GM23248 (cell line): ENCODE measurements at regions not wholly inside any gene's neighbourhood (a gene's known extent, or its start where the extent isn't known, plus 50 kb on each side); places are given as distances from the start of the nearest gene placed in this dataset.

ENCODE experiments used
- DNase-seq: peaks from one replicate; pipeline ENCODE4 v3.0.0-alpha.2; 2015
- H2AFZ ChIP-seq: fragments of 200-600 bp; sonication (generic); 2 replicates; pipeline ENCODE4 v1.6.1; 2016; ENCODE audit warnings: antibody characterized with exemption
- H3F3A ChIP-seq: fragments of 200-600 bp; sonication (generic); 2 replicates; pipeline ENCODE4 v1.6.1; 2016; ENCODE audit warnings: mild to moderate bottlenecking, antibody characterized with exemption, mixed run types; ENCODE audit not compliant: insufficient read depth
- H3K27ac ChIP-seq: fragments of 200-600 bp; sonication (generic); 2 replicates; pipeline ENCODE4 v1.5.1; 2016; ENCODE audit warnings: mild to moderate bottlenecking
- H3K27me3 ChIP-seq: fragments of 200-600 bp; sonication (generic); replicated peaks from 2 replicates; pipeline ENCODE4 v1.6.1; 2016; ENCODE audit warnings: mild to moderate bottlenecking; ENCODE audit not compliant: insufficient read depth
- H3K36me3 ChIP-seq: fragments of 200-600 bp; sonication (generic); 2 replicates; pipeline ENCODE4 v1.6.1; 2016; ENCODE audit warnings: low read depth, mild to moderate bottlenecking
- H3K4me1 ChIP-seq: fragments of 200-600 bp; sonication (generic); 2 replicates; pipeline ENCODE4 v1.6.1; 2016; ENCODE audit warnings: mild to moderate bottlenecking; ENCODE audit not compliant: insufficient read depth
- H3K4me2 ChIP-seq: fragments of 200-600 bp; sonication (generic); one replicate; pipeline ENCODE4 v1.6.1; 2016; ENCODE audit warnings: mild to moderate bottlenecking; ENCODE audit not compliant: unreplicated experiment
- H3K4me3 ChIP-seq: fragments of 200-600 bp; sonication (generic); 2 replicates; pipeline ENCODE4 v1.5.1; 2016; ENCODE audit warnings: mild to moderate bottlenecking
- H3K79me2 ChIP-seq: fragments of 200-600 bp; sonication (generic); 2 replicates; pipeline ENCODE4 v1.6.1; 2016; ENCODE audit warnings: mild to moderate bottlenecking; ENCODE audit not compliant: insufficient read depth
- H3K9ac ChIP-seq: fragments of 200-600 bp; sonication (generic); 2 replicates; pipeline ENCODE4 v1.6.1; 2016; ENCODE audit warnings: mild to moderate bottlenecking
- H3K9me2 ChIP-seq: fragments of 200-600 bp; sonication (generic); 2 replicates; pipeline ENCODE4 v1.6.1; 2016; ENCODE audit warnings: mixed run types, mild to moderate bottlenecking, moderate library complexity; ENCODE audit not compliant: insufficient read depth
- H3K9me3 ChIP-seq: fragments of 200-600 bp; sonication (generic); one replicate; pipeline ENCODE4 v1.6.1; 2017; ENCODE audit warnings: low read depth
- H4K20me1 ChIP-seq: fragments of 200-600 bp; sonication (generic); 2 replicates; pipeline ENCODE4 v1.6.0; 2016; ENCODE audit not compliant: insufficient read depth
- EZH2 ChIP-seq: fragments of 200-600 bp; sonication (generic); IDR thresholded peaks from 2 replicates; pipeline ENCODE4 v1.6.1; 2018; ENCODE audit warnings: antibody characterized with exemption, mild to moderate bottlenecking; ENCODE audit not compliant: insufficient read depth, poor library complexity, severe bottlenecking
- EZH2phosphoT487 ChIP-seq: fragments of 200-600 bp; sonication (generic); IDR thresholded peaks from 2 replicates; pipeline ENCODE4 v1.6.1; 2018; ENCODE audit warnings: antibody characterized with exemption, moderate library complexity, mild to moderate bottlenecking, low read depth; ENCODE audit not compliant: insufficient read depth
- WGBS, 2 experiments: methylation state at CpG; one replicate each; pipeline ENCODE4 v1.1.6; 2015 to 2017; ENCODE audit warnings: low lambda C conversion rate in 2 of 2, low coverage in 1 of 2; ENCODE audit errors: missing lambda C conversion rate in 2 of 2; 5-methylcytosine and 5-hydroxymethylcytosine counted together
- in situ Hi-C: fragments of 300-500 bp; cut with MboI; formaldehyde crosslinking; loops from 2 replicates; pipeline ENCODE4 v1.15.0; 2020

DNA sequence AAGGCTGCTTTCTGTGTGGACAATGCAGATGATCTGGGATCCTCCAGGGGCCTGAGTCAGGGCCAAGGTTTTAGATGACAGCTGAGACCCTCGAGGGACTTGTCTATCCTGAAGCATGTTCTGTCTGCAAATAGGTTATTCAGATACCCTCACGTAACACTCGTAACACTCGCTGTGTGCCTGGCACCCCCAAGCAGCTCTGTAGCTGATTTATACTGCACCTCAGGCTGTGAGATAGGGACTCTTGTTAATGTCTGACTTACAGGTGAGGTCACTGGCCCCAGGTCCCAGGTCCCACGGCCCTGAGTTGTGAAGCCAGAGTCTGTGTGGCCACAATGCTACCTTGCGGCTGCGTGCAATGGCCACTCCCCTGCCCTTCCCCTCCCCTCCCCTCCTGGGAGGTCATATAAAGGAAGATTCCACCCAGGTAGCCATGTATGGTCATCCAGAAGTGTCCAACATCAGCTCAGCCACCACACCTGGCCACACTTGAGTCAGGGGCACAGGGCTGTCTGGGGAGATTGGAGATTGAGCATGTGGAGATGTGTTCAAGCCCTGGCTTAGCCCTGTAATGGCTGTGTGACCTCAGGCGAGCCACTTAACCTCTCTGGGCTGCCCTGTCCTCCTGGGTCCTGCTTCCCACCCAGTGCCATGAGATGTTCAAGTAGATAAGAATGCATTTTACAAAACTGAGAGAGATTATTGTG lies 687.7 kb downstream of the MATN1 start:
- Histone ChIP-seq H3K27me3 (0 out of 2 replicates have a peak, but pooled peaks cover 2% of the 10 kb centered on the region), H3K79me2 (no peaks in the 10 kb centered on the region), H3K4me2 (no peak overlapping the region), H3K9me2 (no peaks in the 10 kb centered on the region), H4K20me1 (no peaks in the 10 kb centered on the region), H3K4me1 (no peaks in the 10 kb centered on the region), H3K4me3 (no peak overlapping the region), H3K36me3 (no peaks in the 10 kb centered on the region), H3K27ac (no peak overlapping the region), H3F3A (no peaks in the 10 kb centered on the region), H3K9ac (no peak overlapping the region), H3K9me3 (no peaks in the 10 kb centered on the region), H2AFZ (no peak overlapping the region)
- 65 to 69% methylated on average over 8 of the region's 8 CpGs for WGBS, 2 experiments
- DNase-seq: no peak
- TF ChIP-seq EZH2phosphoT487 (no peak), EZH2 (no peak)
- in situ Hi-C loops: no loop called here

DNA sequence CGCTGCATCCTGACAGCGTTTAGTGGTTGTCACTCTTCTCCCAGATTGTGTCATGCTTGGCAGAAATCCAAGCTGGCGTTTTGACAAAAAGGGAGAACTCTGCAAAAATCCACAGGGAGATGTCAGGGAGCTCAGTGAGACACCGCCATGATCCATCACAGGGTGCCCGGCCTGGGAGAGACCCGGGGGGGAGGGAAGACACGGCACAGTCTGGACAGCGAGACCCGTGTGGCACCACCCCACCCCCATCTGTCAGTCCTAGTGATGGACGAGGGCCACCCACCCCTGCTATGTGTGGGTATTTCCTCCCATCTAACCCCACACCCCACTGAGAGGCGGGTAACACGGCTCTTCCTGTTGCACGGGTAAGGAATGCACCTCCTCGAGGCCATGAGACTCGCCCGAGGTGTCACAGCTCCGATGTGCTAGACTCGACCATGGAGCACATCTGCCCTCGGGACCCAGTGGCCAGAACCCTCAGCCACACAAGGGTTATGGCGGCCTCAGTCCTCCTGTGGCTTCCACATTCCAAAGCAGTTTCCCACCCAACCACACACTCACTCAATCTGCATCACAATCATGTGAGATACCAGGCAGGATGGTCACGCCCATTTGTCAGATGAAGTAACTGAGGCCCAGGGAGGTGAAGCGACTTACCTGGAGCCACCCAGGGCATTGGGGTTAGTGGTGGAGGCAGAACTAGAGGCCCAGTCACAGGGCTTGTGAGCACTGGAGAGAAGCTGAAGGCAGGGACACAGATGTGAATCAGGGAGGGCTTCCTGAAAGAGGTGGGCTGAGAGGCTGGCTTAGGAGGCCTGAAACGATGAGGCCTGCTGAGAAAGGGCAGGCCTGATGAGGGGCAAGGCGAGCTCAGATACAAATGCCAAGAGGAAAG lies 688.5 kb downstream of the MATN1 start:
- Histone ChIP-seq H3K27ac (no peak overlapping the region), H3K4me2 (no peak overlapping the region), H3K4me3 (no peak overlapping the region), H3F3A (no peaks in the 10 kb centered on the region), H3K36me3 (no peaks in the 10 kb centered on the region), H3K9ac (no peak overlapping the region), H4K20me1 (no peaks in the 10 kb centered on the region), H3K9me3 (no peaks in the 10 kb centered on the region), H3K9me2 (no peaks in the 10 kb centered on the region), H3K27me3 (0 out of 2 replicates have a peak, but pooled peaks cover 2% of the 10 kb centered on the region), H3K79me2 (no peaks in the 10 kb centered on the region), H3K4me1 (no peaks in the 10 kb centered on the region), H2AFZ (no peak overlapping the region)
- WGBS, 2 experiments: 32 to 36% methylated on average over 24 of the region's 24 CpGs
- DNase-seq: peak; percentile 8
- TF ChIP-seq EZH2phosphoT487: no peak
- TF ChIP-seq EZH2: no peak
- in situ Hi-C loops: no loop called here

- no peak overlapping the region for H3K4me3 ChIP-seq
- H3K4me1 ChIP-seq: no peaks in the 10 kb centered on the region
- no peaks in the 10 kb centered on the region for H4K20me1 ChIP-seq
- H3K9me3 ChIP-seq: no peaks in the 10 kb centered on the region
- no peak overlapping the region for H3K4me2 ChIP-seq
- H3K79me2 ChIP-seq: no peaks in the 10 kb centered on the region
- TF ChIP-seq EZH2phosphoT487: no peak
- TF ChIP-seq EZH2: no peak
- no peak overlapping the region for H2AFZ ChIP-seq
- in situ Hi-C loops: no loop called here
- no peaks in the 10 kb centered on the region for H3F3A ChIP-seq
- H3K9ac ChIP-seq: no peak overlapping the region
- no peaks in the 10 kb centered on the region for H3K9me2 ChIP-seq
- 39 to 41% methylated on average over 11 of the region's 11 CpGs for WGBS, 2 experiments
- no peak overlapping the region for H3K27ac ChIP-seq
- no peak for DNase-seq
- 0 out of 2 replicates have a peak, but pooled peaks cover 2% of the 10 kb centered on the region for H3K27me3 ChIP-seq
- H3K36me3 ChIP-seq: no peaks in the 10 kb centered on the region
These were observed 689.2 kb downstream of the MATN1 start for GRCh38 chr1:30034105-30034626.

- Histone ChIP-seq H3K4me1 (no peaks in the 10 kb centered on the region), H3K9me2 (no peaks in the 10 kb centered on the region), H2AFZ (no peak overlapping the region), H3K27me3 (0 out of 2 replicates have a peak, but pooled peaks cover 2% of the 10 kb centered on the region), H3K79me2 (no peaks in the 10 kb centered on the region), H3K36me3 (no peaks in the 10 kb centered on the region), H3K9ac (no peak overlapping the region), H3K4me2 (no peak overlapping the region), H3K4me3 (no peak overlapping the region), H3F3A (no peaks in the 10 kb centered on the region), H3K27ac (no peak overlapping the region), H4K20me1 (no peaks in the 10 kb centered on the region), H3K9me3 (no peaks in the 10 kb centered on the region)
- no peak for TF ChIP-seq EZH2phosphoT487
- TF ChIP-seq EZH2: no peak
- in situ Hi-C loops: no loop called here
- 53 to 57% methylated on average over 8 of the region's 8 CpGs for WGBS, 2 experiments
- DNase-seq: no peak
These were observed 689.9 kb downstream of the MATN1 start for GRCh38 chr1:30033256-30034104.
